ENCODE measurements at regions not wholly inside any gene's neighbourhood (a gene's known extent, or its start where the extent isn't known, plus 50 kb on each side); places are given as distances from the start of the nearest gene placed in this dataset.

DNA sequence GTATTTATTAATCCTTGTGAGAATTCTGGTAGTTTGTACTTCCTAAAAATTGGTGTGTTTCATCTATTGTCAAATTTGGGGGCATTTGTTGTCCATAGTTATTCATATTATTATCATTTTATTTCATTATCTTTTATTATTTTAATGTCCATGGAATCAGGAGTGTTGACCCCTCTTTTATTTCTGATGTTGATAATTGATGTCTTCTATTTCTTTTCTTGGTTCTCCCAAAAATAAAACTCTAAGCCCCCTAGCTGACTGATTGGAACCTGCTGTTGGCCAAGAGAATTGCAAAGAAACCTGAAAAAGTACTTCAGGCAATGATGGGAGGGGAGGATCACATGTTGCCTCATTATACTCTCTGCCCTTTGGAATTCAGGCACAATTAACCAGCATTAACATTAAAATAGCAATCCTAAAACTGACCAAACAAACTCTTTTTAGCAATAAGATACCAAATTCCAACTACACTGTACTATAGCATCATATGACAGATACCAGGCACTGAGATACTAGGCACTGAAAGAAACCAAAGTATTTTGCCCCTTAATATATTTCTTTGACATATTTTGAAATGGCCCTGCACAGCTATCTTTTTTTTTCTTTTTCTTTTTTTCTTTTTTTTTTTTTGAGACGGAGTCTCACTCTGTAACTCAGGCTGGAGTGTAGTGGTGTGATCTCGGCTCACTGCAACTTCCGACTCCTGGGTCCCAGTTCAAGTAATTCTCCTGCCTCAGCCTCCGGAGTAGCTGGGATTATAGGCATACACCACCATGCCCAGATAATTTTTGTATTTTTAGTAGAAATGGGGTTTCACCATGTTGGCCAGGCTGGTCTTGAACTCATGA, 1097.2 kb upstream of the CNTNAP5 start:
- DNase-seq: no peak

GRCh38 chr2:122929347-122929746, 1095.7 kb upstream of the CNTNAP5 start:
- no peak for DNase-seq

DNA sequence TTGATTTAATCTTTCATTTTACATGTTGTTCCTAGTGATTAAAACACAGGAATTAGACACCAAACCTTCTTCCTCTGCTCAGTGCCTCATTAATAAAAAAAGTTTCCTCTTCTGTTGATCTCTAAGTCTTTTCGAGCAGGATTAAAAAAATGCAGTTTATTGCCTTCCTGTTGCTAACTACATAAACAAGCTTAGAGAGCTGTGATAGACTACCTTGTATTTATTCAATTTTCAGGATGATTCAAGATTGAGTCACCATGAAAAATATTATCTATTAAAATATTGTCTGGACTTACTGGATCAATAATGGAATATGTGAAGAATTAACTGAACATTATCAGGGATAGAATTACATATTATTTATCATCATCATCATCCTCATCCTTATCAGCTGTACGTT, 1089.6 kb upstream of the CNTNAP5 start:
- DNase-seq: no peak

DNA sequence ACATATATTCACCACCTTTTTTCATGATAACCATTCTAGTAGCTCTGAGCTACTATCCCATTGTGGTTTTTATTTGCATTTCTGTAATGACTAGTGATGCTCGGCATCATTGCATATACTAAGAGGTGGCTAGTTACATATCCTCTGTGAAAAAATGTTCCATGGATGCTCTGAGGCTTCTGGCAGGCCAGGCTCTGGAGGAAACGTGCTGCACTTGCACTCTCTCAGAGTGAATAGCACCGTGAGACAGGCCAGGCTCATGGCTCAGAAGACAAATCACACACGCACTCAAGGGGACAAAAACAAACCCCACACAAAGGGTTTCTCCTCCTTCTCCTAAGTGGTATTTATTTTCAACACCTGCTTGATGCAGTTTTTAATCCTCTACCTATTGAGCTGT, 1085.3 kb upstream of the CNTNAP5 start:
- DNase-seq: no peak

DNA sequence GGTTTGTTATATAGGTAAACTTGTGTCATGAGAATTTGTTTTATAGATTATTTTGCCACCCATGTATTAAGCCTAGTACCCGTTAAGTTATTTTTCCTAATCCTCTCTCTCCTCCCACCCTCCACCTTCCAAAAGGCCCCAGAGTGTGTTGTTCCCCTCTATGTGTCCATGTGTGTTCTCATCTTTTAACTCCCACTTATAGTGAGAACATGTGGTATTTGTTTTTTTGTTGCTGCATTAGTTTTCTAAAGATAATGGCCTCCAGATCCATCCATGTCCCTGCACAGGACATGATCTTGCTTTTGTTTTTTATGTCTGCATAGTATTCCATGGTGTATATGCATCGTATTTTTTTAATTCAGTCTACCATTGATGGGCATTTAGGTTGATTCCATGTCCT, 1075.6 kb upstream of the CNTNAP5 start:
- no peak for DNase-seq

DNA sequence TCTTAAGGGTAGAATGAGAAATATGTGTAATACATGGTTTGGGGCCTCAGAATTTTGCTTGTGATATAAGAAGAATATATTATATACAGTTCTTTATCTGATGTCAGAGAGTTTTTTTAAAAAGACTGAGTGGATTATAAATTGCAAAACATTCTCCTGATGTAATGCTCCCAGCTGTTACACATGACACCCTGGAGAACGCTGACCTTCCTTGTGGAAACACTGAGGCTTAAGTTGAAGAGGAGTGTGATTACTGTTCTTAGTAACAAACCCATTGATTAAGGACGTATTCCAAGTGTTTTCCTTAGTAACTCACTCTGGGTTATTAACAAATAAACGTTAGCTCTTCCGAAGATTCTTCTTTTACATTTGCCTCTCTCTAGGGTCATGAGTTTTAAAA, 1069.3 kb upstream of the CNTNAP5 start:
- DNase-seq: no peak

DNA sequence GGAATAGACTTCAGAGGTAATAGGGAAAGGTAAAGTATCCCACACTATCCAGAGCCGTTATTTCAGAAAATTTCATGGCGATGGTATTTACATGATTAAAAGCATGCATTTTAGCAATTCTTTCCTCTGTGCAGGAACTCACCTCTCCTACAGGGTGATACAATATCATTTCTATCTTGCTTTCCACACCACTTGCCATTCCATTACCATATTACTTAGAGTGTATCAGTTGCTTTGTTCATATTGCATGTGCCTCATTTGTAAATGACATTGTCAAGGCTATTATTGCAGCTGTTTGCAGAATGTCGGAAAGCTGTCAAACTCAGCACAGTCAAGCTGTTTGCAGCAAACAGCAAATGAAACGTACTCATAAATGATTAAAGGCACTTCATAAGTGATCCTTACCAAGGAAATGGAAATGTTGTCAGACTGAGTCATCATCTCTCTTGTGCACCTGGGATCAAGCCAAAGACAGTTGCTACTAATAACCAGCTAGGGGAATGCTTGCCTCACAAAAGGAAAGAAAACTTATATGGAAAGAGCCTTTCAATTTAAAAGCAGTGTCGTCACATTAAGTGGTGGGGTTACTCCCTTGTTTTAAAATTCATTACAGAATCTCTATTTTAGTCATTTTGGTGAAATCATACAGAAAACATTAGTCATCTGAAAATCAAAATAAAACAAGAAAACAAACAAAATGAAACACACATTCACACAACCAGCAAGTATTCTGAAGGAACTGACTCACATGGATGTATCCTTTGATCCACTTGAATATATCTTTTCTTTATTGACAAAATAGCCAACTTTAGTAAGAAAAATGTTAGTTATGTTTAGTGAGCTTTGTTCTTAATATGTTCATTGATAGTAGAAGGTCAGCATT, 1064.1 kb upstream of the CNTNAP5 start:
- DNase-seq: peak; percentile 29

DNA sequence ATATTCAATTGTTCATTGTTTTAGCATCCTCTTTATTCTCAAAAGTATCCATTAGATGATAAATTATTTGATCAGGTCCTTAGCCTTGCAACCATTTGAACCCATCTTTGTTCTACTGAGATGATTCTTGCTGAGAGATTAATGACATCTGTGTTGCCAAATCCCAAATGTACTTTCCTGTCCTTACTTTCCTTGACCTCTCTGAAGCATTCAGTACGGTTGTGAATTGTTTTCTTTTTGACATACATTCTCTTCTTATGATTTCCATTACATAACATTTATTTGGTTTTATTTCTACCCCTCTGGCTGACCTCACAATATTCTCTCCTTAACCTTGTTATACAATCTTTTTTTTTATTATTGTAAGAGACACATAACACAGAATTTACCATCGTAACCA, 1058.6 kb upstream of the CNTNAP5 start:
- no peak for DNase-seq

DNA sequence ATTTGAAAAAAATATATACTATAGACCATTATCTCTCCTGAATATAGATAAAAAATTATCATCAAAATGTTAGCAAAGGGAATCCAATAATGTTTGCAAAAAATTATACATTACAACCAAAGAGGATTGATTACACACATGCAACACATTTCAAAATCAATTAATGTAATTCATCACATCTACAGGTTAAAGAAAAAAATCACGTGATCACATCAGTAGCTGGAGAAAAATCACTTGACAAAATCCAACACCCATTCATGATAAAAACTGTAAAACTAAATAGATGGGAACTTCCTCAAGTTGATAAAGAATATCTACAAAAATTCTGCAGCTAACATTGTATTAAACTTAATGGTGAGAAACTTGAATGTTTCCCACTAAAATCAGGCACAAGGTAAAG, 1047.5 kb upstream of the CNTNAP5 start:
- no peak for DNase-seq

GRCh38 chr2:122980671-122981070, 1044.4 kb upstream of the CNTNAP5 start:
- no peak for DNase-seq

DNA sequence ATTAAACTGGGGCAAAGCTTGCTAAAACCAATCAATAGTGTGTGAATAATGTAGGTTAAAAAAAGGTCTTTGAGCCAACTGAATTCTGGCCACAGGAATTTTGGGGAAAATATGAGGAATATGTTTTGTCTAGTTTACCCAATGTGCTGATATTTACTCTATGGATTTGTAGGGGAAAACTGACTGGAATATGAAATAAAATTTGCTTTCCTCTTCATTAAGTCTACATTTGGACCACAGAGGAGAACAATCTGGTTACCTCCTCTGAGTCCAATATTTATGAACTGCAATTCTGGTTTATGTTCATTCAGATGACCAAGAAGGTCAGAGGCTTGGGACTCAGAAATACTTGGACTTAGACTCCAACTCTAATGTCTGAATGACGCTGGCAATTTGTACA, 1042.2 kb upstream of the CNTNAP5 start:
- no peak for DNase-seq

DNA sequence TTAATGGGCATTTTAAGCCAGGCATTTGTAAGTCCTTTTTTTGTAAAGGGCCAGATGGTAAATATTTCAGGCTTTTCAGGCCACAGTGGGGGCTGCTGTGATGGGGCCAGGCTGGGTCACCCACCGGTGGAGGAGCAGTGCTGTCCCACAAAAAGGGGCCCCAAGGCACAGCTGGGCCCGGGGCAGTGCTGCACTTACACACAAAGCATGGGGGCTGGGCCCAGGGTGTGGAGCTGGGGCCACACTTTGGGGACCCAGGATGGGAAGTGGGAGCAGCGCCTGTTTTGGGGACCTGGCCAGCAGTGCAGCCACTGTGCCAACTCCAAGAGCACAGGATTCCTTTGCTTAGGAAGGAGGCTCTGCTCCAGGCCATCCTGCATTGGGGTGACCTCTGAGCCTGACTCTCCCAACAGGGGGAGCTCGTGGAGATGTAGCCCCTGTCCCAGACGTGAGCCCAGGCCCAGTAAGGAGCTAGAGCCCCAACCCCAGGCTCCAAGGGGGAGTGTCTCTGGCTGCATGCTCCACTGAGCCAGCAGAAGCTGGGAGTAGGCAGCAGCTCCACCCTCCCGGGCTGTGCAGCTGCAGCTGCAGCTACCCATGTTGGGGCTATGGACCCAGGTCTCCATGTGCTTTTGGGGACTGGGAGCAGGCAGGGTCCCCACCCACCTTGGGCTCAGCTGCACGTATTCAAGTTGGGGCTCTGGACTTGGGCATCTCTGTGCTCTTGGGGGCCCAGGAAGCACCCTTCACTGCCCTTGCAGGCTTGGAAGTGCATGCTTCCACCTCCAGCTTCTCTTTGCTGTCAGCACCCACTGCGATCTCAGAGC, 1036.5 kb upstream of the CNTNAP5 start:
- DNase-seq: no peak

DNA sequence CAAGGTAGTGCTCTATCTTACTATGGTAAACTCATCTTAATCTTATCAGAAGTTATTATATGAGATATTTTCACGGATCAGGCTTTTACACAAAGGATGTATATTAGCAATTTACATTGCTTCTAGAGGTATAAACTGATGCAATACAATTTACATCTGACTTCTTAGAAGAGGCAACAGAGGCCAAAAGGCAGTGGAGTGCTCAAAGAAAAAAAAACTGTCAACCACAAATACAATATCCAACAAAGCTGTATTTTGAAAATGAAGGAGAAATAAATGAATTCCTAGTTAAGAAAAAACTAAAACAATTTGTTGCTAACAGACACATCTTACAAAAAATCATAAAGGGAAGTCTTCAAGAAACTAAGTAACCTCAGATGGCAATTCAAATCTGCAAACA, 1031.5 kb upstream of the CNTNAP5 start:
- DNase-seq: no peak

DNA sequence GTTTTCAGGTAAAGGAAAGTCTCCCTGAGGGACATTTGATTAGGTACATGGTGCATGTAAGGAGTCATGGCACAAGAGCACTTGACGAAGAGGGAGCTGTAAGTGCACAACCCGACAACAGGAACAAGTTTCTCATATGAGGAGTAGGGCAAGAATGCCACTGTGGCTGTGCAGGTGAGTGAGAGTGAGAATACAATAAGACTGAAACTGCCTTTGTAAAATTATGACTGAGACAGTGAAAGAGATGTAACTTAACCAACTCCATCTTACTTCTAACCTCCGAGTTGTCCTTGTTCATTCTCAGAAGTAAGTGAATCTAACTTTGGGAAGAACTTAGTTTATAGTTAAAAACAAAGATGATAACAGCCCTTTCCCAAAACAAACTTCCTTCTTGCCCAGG, 1025.8 kb upstream of the CNTNAP5 start:
- no peak for DNase-seq

DNA sequence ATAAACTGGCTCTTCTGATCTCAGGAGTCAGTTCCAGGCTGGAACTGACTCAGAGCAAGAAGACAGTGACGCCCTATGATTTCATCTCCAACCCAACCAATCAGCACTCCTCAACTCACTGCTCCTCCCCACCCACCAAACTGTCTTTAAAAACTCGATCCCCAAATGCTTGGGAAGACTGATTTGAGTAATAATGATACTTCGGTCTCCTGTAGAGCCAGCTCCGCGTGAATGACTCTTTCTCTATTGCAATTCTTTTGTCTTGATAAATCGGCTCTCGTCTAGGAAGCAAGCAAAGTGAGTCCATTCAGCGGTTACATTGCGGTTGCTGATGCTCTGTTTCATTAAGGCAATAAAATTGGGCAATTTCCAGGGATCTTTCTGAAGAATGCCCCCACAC, 1025.3 kb upstream of the CNTNAP5 start:
- DNase-seq: no peak

DNA sequence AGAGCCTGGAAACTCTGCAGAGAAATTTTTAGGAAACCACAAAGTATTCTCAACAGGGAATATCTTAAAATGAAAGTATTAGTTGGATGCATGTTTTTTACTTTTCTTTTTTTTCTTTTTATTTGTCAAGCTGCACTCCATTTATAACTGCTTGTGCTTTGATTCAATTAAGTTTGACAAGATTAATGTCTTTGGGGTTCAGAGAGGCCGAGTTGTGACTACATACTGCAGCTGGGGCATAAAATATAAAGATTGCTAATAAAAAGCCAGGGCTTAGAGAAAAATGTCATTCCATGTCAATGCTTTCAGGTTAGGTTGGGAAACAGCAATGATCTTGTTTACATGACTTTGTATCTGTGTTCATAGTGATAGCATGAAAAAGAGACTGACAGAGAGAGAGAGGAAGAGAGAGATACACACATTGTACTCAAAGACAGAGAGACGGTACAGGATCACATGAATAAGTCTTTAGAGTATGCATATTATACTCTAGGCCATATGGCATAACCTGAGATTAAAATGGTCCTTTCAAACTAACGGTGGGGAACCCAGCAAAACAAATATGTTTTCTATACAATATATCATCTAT, 1022.3 kb upstream of the CNTNAP5 start:
- DNase-seq: no peak

DNA sequence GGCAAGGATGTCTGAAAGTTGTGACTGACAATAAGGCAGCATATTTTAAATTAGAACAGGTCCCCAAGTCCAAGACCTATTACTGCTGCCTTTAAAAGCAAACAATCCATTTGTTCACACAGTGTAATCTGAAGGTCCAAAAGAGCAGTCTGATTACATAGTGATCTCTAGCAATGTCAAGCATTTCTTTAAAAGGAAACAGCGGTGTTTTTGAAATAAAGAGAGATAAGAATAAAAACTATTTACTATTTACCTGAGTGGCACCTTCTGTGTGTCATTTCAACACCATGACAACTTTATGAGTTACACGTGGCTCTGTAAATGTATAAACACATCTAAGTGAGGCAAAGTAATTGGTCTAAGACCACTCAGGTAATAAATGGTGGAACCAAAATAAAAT, 1009.9 kb upstream of the CNTNAP5 start:
- DNase-seq: no peak

DNA sequence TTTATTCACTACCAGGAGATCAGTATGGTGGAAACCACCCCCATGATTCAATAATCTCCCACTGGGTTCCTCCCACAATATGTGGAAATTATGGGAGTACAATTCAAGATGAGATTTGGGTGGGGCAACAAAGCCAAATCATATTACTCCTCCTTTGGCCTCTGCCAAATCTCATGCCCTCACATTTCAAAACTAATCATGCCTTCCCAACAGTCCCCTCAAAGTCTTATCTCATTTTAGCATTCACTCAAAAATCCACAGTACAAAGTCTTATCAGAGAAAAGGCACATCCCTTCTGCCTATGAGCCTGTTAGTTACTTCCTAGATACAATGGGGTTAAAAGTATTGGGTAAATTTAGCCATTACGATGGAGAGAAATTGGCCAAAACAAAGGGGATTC, 989.5 kb upstream of the CNTNAP5 start:
- DNase-seq: no peak

- DNase-seq: no peak
Measured at GRCh38 chr2:123036300-123036699, 988.8 kb upstream of the CNTNAP5 start.

- DNase-seq: no peak
Measured at GRCh38 chr2:123040506-123040905, 984.6 kb upstream of the CNTNAP5 start.

DNA sequence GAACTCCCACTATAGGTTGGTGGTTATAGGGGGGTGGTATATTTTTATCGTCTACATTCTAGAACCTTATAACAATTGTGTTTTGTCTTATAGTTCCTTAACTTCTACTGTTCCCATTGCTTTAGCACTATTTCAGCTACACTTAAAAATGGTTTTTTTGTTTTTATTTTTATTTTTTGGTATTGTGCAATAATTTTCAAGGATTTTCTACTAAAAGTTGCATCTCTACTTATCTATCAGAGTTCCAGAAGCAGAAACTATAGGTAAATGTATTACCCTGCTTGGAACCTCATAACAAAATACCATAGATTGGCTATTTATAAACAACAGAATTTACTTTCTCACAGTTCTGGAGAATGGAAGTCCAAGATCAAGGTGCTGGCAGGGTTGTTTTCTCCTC, 981.6 kb upstream of the CNTNAP5 start:
- no peak for DNase-seq

GRCh38 chr2:123045713-123046112, 979.4 kb upstream of the CNTNAP5 start:
- no peak for DNase-seq

DNA sequence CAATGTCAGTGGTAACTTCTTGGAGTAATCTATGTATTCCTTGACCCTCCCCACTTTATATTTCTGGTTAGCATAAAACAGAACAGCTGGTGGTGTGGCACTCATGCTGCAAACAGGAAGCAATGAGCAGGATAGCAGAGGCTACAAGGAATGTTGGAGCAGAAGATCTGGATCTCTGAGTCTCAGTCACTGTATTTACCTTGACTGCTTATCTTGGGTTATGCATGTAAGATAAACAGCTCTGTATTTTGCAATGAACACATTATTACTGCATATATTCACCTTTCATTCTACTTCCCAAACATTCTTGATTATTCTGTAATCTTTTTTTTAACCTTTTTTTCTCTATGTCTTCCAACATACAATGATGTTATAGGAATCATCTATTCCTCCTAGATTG, 977.9 kb upstream of the CNTNAP5 start:
- no peak for DNase-seq
